ENCODE measurements at regions not wholly inside any gene's neighbourhood (a gene's known extent, or its start where the extent isn't known, plus 50 kb on each side); places are given as distances from the start of the nearest gene placed in this dataset.

DNA sequence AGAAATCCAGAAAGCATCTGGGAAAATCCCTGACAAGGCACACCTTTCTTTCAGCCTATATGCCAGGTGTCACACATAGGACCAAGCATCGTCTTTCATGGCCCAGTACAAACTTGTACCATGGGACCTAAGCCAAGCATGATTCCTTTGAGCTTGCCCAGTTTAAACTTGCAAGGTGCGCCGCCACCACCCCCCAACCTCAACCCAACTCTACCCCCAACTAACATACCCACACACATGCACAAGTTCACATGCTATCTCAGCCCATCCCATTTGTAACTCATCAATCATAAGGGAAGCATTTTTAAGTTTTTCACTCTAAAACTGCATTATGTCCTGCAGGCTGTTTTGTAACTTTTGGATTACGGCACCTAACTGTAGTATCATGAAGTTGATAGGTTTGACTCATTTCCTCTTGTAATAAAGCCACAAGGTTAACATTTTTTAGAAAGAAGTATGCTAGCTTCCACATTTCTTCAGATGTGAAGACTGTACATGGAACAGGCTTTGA is 145.9 kb upstream of the FST start:
- peak; percentile 35 for DNase-seq (ENCODE audit: low spot score)
- Histone ChIP-seq H3K27ac (no peak overlapping the region), H3K36me3 (no peaks in the 10 kb centered on the region), H3K4me1 (replicated peaks) (peaks cover 2% of the 10 kb centered on the region), H3K27me3 (replicated peaks; ENCODE audit: insufficient read depth) (no peaks in the 10 kb centered on the region), H3K9me3 (no peaks in the 10 kb centered on the region), H3K4me3 (no peak overlapping the region)
- intact Hi-C loops (cut with DNase I), result no loop called here
- WGBS, result 56% methylated on average over 4 of the region's 4 CpGs
- TF ChIP-seq POLR2AphosphoS5 (IDR thresholded peaks at IDR 0.05), result peak; percentile 20
- TF ChIP-seq, protein P1, sequence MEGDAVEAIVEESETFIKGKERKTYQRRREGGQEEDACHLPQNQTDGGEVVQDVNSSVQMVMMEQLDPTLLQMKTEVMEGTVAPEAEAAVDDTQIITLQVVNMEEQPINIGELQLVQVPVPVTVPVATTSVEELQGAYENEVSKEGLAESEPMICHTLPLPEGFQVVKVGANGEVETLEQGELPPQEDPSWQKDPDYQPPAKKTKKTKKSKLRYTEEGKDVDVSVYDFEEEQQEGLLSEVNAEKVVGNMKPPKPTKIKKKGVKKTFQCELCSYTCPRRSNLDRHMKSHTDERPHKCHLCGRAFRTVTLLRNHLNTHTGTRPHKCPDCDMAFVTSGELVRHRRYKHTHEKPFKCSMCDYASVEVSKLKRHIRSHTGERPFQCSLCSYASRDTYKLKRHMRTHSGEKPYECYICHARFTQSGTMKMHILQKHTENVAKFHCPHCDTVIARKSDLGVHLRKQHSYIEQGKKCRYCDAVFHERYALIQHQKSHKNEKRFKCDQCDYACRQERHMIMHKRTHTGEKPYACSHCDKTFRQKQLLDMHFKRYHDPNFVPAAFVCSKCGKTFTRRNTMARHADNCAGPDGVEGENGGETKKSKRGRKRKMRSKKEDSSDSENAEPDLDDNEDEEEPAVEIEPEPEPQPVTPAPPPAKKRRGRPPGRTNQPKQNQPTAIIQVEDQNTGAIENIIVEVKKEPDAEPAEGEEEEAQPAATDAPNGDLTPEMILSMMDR (IDR thresholded peaks at IDR 0.05), result no peak

DNA sequence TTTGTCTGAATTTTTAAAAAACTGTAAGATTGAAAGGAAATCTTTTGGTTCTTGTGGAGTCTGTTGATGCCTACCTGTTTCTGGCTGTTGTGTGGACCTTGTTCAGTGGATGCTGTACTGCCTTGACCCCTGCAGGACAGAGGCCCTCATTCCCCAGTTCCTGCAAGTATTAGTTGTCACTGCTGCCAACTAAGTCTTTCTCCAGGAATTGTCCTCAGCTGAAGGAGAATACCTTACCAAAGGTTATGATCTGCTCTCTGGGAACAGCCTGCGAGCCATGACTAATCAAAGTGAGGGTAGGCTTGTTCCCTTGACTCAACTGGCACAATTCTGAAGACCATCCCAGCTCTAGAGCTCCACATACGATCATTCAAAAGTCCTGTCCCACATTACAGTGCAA is 145.3 kb upstream of the FST start:
- no peak for DNase-seq (ENCODE audit: low spot score)
- no peaks in the 10 kb centered on the region for H3K36me3 ChIP-seq
- 85% methylated on average over 2 of the region's 2 CpGs for WGBS
- no peak overlapping the region for H3K27ac ChIP-seq
- no peak overlapping the region for H3K4me3 ChIP-seq
- H3K27me3 ChIP-seq (replicated peaks; ENCODE audit: insufficient read depth), result no peaks in the 10 kb centered on the region
- no peaks in the 10 kb centered on the region for H3K9me3 ChIP-seq
- intact Hi-C loops (cut with DNase I), result loop anchor here (5.0 kb wide), 1 partner anchor 102 kb away; no protein-coding TSS in a partner anchor
- peaks cover 2% of the 10 kb centered on the region for H3K4me1 ChIP-seq (replicated peaks)
- TF ChIP-seq POLR2A (IDR thresholded peaks at IDR 0.05) (no peak), POLR2AphosphoS5 (IDR thresholded peaks at IDR 0.05) (no peak)
- TF ChIP-seq, protein P1 (IDR thresholded peaks at IDR 0.05), result no peak

DNA sequence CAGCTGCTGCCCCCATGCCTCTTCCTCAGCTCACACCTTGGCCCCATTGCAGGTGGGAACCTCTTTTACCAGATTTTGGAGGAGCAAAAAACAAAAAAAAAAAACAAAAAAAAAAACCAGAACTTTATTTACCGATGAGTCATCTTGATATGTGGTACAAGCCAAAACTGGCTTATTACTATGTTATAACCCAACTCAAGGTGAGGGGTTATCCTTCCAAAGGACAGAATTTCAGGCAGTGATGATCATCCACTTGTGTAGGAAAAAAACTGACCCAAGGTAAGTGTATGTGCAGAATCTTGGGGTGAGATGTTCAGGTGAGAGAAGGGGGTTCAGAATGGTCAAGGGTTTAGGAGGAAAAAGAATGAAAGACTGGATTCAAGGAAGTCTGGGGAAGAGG is 142.6 kb upstream of the FST start:
- WGBS, result 88% methylated on average over 1 of the region's 1 CpG
- no peak overlapping the region for H3K27ac ChIP-seq
- no peaks in the 10 kb centered on the region for H3K36me3 ChIP-seq
- intact Hi-C loops (cut with DNase I), result loop anchor here (5.0 kb wide), 1 partner anchor 99 kb away; no protein-coding TSS in a partner anchor
- no peak overlapping the region for H3K4me3 ChIP-seq
- DNase-seq (ENCODE audit: low spot score), result no peak
- H3K4me1 ChIP-seq (replicated peaks), result peaks cover under 1% of the 10 kb centered on the region
- H3K9me3 ChIP-seq, result no peaks in the 10 kb centered on the region
- no peaks in the 10 kb centered on the region for H3K27me3 ChIP-seq (replicated peaks; ENCODE audit: insufficient read depth)
- TF ChIP-seq, protein P1 (IDR thresholded peaks at IDR 0.05), result no peak
- TF ChIP-seq POLR2A (IDR thresholded peaks at IDR 0.05), result no peak
- TF ChIP-seq POLR2AphosphoS5 (IDR thresholded peaks at IDR 0.05), result no peak

DNA sequence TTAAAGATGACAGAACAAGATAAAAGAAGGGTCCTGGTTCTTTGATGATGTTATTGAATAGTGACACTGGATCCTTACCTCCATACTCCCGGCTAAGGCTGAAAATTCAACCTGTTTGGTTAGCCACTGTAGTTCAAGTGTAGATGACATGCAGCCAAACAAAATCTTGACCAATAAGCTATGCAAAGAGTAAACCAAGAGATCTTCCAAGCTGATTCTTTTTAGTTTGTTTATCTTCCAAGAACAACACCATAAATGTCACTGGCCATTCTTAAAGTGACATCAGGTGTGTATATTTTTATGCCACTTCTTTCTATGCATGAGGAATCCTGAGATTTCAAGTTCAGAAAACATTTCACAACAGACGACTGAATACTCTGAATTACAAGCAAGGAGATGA is 141.5 kb upstream of the FST start:
- Histone ChIP-seq H3K27me3 (replicated peaks; ENCODE audit: insufficient read depth) (no peaks in the 10 kb centered on the region), H3K27ac (no peak overlapping the region), H3K9me3 (no peaks in the 10 kb centered on the region), H3K4me1 (replicated peaks) (no peaks in the 10 kb centered on the region), H3K36me3 (no peaks in the 10 kb centered on the region), H3K4me3 (no peak overlapping the region)
- 30% methylated on average over 2 of the region's 2 CpGs for WGBS
- TF ChIP-seq, protein P1 (IDR thresholded peaks at IDR 0.05), result no peak
- peak; percentile 42 for TF ChIP-seq POLR2AphosphoS5 (IDR thresholded peaks at IDR 0.05)
- intact Hi-C loops (cut with DNase I), result loop anchor here (5.0 kb wide), 1 partner anchor 98 kb away; no protein-coding TSS in a partner anchor
- no peak for DNase-seq (ENCODE audit: low spot score)

DNA sequence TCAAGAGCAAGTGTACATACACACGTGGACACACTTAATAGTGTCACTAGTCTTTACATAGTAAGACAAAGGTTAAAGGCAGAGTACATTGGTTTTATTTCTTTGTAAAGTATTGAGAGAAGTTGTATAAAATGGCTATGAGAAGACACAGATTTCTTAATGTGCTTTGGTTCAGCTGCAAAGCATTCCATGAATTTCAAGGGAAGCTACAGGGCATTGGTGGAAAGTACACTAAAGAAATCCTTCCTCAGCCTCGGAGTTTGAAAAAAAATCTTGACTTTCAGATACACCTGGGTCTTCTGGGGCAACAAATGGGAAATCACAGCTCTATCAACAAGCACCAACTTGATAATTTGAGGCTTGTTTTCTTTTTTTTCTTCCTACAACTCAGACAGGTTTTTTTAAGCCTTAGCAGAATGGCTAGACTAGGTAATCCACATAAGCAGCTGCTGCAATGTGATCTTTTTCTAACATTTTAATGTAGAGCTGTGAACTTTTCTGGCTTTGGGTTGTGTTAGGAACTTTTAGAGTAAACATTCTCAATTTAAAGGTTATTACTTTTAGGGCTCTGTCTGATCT is 140.4 kb upstream of the FST start:
- TF ChIP-seq POLR2AphosphoS5 (IDR thresholded peaks at IDR 0.05) (no peak), POLR2A (IDR thresholded peaks at IDR 0.05) (no peak)
- TF ChIP-seq, protein P1 (IDR thresholded peaks at IDR 0.05), result no peak
- Histone ChIP-seq H3K4me1 (replicated peaks) (no peaks in the 10 kb centered on the region), H3K36me3 (no peaks in the 10 kb centered on the region), H3K27ac (no peak overlapping the region), H3K27me3 (replicated peaks; ENCODE audit: insufficient read depth) (no peaks in the 10 kb centered on the region), H3K9me3 (no peaks in the 10 kb centered on the region), H3K4me3 (no peak overlapping the region)
- 32% methylated on average over 2 of the region's 2 CpGs for WGBS
- intact Hi-C loops (cut with DNase I), result loop anchor here (5.0 kb wide), 1 partner anchor 97 kb away; no protein-coding TSS in a partner anchor
- DNase-seq (ENCODE audit: low spot score), result no peak

Measured in prostate gland (tissue), 2 donors.